IPS-NIHi7 (cell line): ENCODE measurements at regions not wholly inside any gene's neighbourhood (a gene's known extent, or its start where the extent isn't known, plus 50 kb on each side); places are given as distances from the start of the nearest gene placed in this dataset.
A peak's percentile ranks its signal among the peaks of the same experiment; 100 is the strongest.

Experiments used
- DNase-seq: peaks from one replicate; pipeline ENCODE4 v3.0.0; 2012; ENCODE audit warnings: mixed read lengths; ENCODE audit errors: extremely low spot score

- DNase-seq, result no peak
Observed at GRCh38 chr3:139870000-139870675, 64.8 kb upstream of the CLSTN2 start.

GRCh38 chr3:139868773-139869172, 66.2 kb upstream of the CLSTN2 start:
- DNase-seq, result no peak

GRCh38 chr3:139848660-139849059, 86.3 kb upstream of the CLSTN2 start:
- DNase-seq, result no peak

GRCh38 chr3:139846729-139847128, 88.3 kb upstream of the CLSTN2 start:
- no peak for DNase-seq

- DNase-seq, result no peak
Observed at GRCh38 chr3:139839659-139840058, 95.3 kb upstream of the CLSTN2 start.

GRCh38 chr3:139839014-139839413, 96.0 kb upstream of the CLSTN2 start:
- no peak for DNase-seq

- no peak for DNase-seq
Observed at GRCh38 chr3:139838269-139838957, 96.6 kb upstream of the CLSTN2 start.

GRCh38 chr3:139836698-139837464, 98.1 kb upstream of the CLSTN2 start:
- DNase-seq, result no peak

GRCh38 chr3:139835830-139836683, 98.9 kb upstream of the CLSTN2 start:
- DNase-seq, result no peak

- no peak for DNase-seq
Observed at GRCh38 chr3:139832998-139833397, 102.0 kb upstream of the CLSTN2 start.

- DNase-seq, result no peak
Observed at GRCh38 chr3:139830817-139831216, 104.2 kb upstream of the CLSTN2 start.

GRCh38 chr3:139827833-139828232, 107.2 kb upstream of the CLSTN2 start:
- DNase-seq, result no peak

GRCh38 chr3:139824864-139825263, 110.1 kb upstream of the CLSTN2 start:
- DNase-seq, result no peak

- DNase-seq, result no peak
Observed at GRCh38 chr3:139814646-139815045, 120.3 kb upstream of the CLSTN2 start.

GRCh38 chr3:139811331-139811730, 123.7 kb upstream of the CLSTN2 start:
- no peak for DNase-seq

GRCh38 chr3:139808201-139808600, 126.8 kb upstream of the CLSTN2 start:
- no peak for DNase-seq

GRCh38 chr3:139803294-139803693, 125.5 kb upstream of the NMNAT3 start:
- no peak for DNase-seq

- DNase-seq, result peak; percentile 81
Observed at GRCh38 chr3:139797724-139798343, 120.1 kb upstream of the NMNAT3 start.

GRCh38 chr3:139794469-139795265, 116.9 kb upstream of the NMNAT3 start:
- no peak for DNase-seq

- DNase-seq, result no peak
Observed at GRCh38 chr3:139793408-139793807, 115.6 kb upstream of the NMNAT3 start.

- DNase-seq, result no peak
Observed at GRCh38 chr3:139780593-139780992, 102.8 kb upstream of the NMNAT3 start.
